GM23338 (cell line): ENCODE measurements at regions not wholly inside any gene's neighbourhood (a gene's known extent, or its start where the extent isn't known, plus 50 kb on each side); places are given as distances from the start of the nearest gene placed in this dataset.
A peak's percentile ranks its signal among the peaks of the same experiment; 100 is the strongest.

ENCODE experiments used
- ATAC-seq: fragments of 200-7000 bp; cut with Tn5 transposase; 3 replicates; pipeline ENCODE4 v1.9.1; 2020
- DNase-seq: peaks from one replicate; pipeline ENCODE4 v3.0.0-alpha.2; 2015; ENCODE audit warnings: low spot score
- H2AFZ ChIP-seq: fragments of 200-600 bp; sonication (generic); 2 replicates; pipeline ENCODE4 v1.8.0; 2016; ENCODE audit warnings: antibody characterized with exemption, mild to moderate bottlenecking, moderate library complexity
- H3F3A ChIP-seq: fragments of 200-600 bp; sonication (generic); replicated peaks from 2 replicates; pipeline ENCODE4 v1.8.0; 2017; ENCODE audit warnings: antibody characterized with exemption, mixed run types, low read depth
- H3K27ac ChIP-seq: fragments of 200-600 bp; sonication (generic); 2 replicates; pipeline ENCODE4 v1.6.1; 2016; ENCODE audit warnings: low read depth
- H3K27me3 ChIP-seq: fragments of 200-600 bp; sonication (generic); 2 replicates; pipeline ENCODE4 v1.8.0; 2016; ENCODE audit warnings: mild to moderate bottlenecking, mixed run types, moderate library complexity; ENCODE audit not compliant: insufficient read depth
- H3K36me3 ChIP-seq: fragments of 200-600 bp; sonication (generic); 2 replicates; pipeline ENCODE4 v1.8.0; 2016; ENCODE audit warnings: mild to moderate bottlenecking; ENCODE audit not compliant: insufficient read depth
- H3K4me1 ChIP-seq: fragments of 200-600 bp; sonication (generic); 2 replicates; pipeline ENCODE4 v1.8.0; 2016; ENCODE audit warnings: mild to moderate bottlenecking, moderate library complexity; ENCODE audit not compliant: insufficient read depth
- H3K4me2 ChIP-seq: fragments of 200-600 bp; sonication (generic); 2 replicates; pipeline ENCODE4 v1.7.1; 2017; ENCODE audit warnings: mixed run types
- H3K4me3 ChIP-seq: fragments of 200-600 bp; sonication (generic); 2 replicates; pipeline ENCODE4 v1.6.1; 2016; ENCODE audit warnings: mixed run types
- H3K79me2 ChIP-seq: fragments of 200-600 bp; sonication (generic); replicated peaks from 2 replicates; pipeline ENCODE4 v1.8.0; 2017; ENCODE audit warnings: mild to moderate bottlenecking; ENCODE audit not compliant: insufficient read depth
- H3K9me2 ChIP-seq: fragments of 200-600 bp; sonication (generic); 2 replicates; pipeline ENCODE4 v1.8.0; 2017; ENCODE audit not compliant: insufficient read depth
- H4K20me1 ChIP-seq: fragments of 200-600 bp; sonication (generic); replicated peaks from 2 replicates; pipeline ENCODE4 v1.8.0; 2017; ENCODE audit warnings: mild to moderate bottlenecking; ENCODE audit not compliant: insufficient read depth
- H3K27ac Mint-ChIP-seq: 2 replicates; pipeline ENCODE4 v1.8.0; 2020; ENCODE audit warnings: inconsistent platforms, mild to moderate bottlenecking, moderate library complexity, mixed read lengths
- H3K27me3 Mint-ChIP-seq: 3 replicates; pipeline ENCODE4 v1.8.0; 2022; ENCODE audit warnings: low read depth, mild to moderate bottlenecking, moderate library complexity, mixed read lengths, inconsistent platforms; ENCODE audit not compliant: insufficient read depth, poor library complexity
- H3K36me3 Mint-ChIP-seq: 3 replicates; pipeline ENCODE4 v1.8.0; 2021; ENCODE audit warnings: low read depth, mild to moderate bottlenecking, inconsistent platforms, moderate library complexity, mixed read lengths
- H3K4me1 Mint-ChIP-seq: 3 replicates; pipeline ENCODE4 v1.8.0; 2020; ENCODE audit warnings: mild to moderate bottlenecking, inconsistent platforms, mixed read lengths
- H3K4me3 Mint-ChIP-seq: 3 replicates; pipeline ENCODE4 v1.8.0; 2021; ENCODE audit warnings: moderate library complexity, mild to moderate bottlenecking, inconsistent platforms, mixed read lengths
- H3K9me3 Mint-ChIP-seq: 3 replicates; pipeline ENCODE4 v1.8.0; 2020; ENCODE audit warnings: moderate library complexity, mild to moderate bottlenecking, inconsistent platforms, mixed read lengths
- CREB1 ChIP-seq: fragments of 250-450 bp; sonication (Bioruptor Pico); IDR thresholded peaks from 2 replicates; pipeline ENCODE4 v1.5.0; 2020; ENCODE audit warnings: low read depth, mild to moderate bottlenecking, moderate library complexity
- ETS1 ChIP-seq: IDR thresholded peaks from 2 replicates; pipeline ENCODE4 v1.6.1; 2016; ENCODE audit warnings: antibody characterized with exemption
- EZH2 ChIP-seq: fragments of 200-600 bp; sonication (generic); IDR thresholded peaks from one replicate; pipeline ENCODE4 v1.8.0; 2017; ENCODE audit warnings: antibody characterized with exemption, mild to moderate bottlenecking, low read depth; ENCODE audit not compliant: unreplicated experiment
- EZH2phosphoT487 ChIP-seq: fragments of 200-600 bp; sonication (generic); IDR thresholded peaks from one replicate; pipeline ENCODE4 v1.8.1; 2018; ENCODE audit warnings: antibody characterized with exemption; ENCODE audit not compliant: unreplicated experiment
- JUNB ChIP-seq: IDR thresholded peaks from one replicate; pipeline ENCODE4 v1.6.1; 2016; ENCODE audit warnings: antibody characterized with exemption; ENCODE audit not compliant: unreplicated experiment
- NANOG ChIP-seq: IDR thresholded peaks from 2 replicates; pipeline ENCODE4 v1.6.1; 2016; ENCODE audit warnings: antibody characterized with exemption, borderline replicate concordance
- POLR2AphosphoS5 ChIP-seq: IDR thresholded peaks from 2 replicates; pipeline ENCODE4 v1.6.1; 2016; ENCODE audit warnings: antibody characterized with exemption, low read depth
- STAT1 ChIP-seq: IDR thresholded peaks from one replicate; pipeline ENCODE4 v1.6.1; 2016; ENCODE audit warnings: antibody characterized with exemption; ENCODE audit not compliant: unreplicated experiment
- ZNF114 ChIP-seq: fragments of 250-450 bp; sonication (Bioruptor Pico); IDR thresholded peaks from 2 replicates; pipeline ENCODE4 v1.5.0; 2020; ENCODE audit warnings: mild to moderate bottlenecking, moderate library complexity
- ZNF331 ChIP-seq: fragments of 250-450 bp; sonication (Bioruptor Pico); IDR thresholded peaks from 2 replicates; pipeline ENCODE4 v1.5.0; 2020; ENCODE audit warnings: low read depth, mild to moderate bottlenecking, moderate library complexity
- ZNF462 ChIP-seq: fragments of 250-450 bp; sonication (Bioruptor Pico); IDR thresholded peaks from 2 replicates; pipeline ENCODE4 v1.5.0; 2020; ENCODE audit warnings: mild to moderate bottlenecking, moderate library complexity
- TF ChIP-seq, protein P1 (sequence below): IDR thresholded peaks from one replicate; pipeline ENCODE4 v1.6.1; 2018; ENCODE audit warnings: antibody characterized with exemption; ENCODE audit not compliant: unreplicated experiment
- TF ChIP-seq, protein P2 (sequence below), 2 experiments: fragments of 200-600 bp in 1 of 2; sonication (generic) in 1 of 2; conservative IDR thresholded peaks; 2 replicates each; pipeline versions ENCODE4 v1.5.1 to v1.6.1; 2016 to 2017; ENCODE audit warnings: antibody characterized with exemption in 2 of 2, low read depth in 2 of 2, mild to moderate bottlenecking in 2 of 2, moderate library complexity in 1 of 2

GRCh38 chr5:23440703-23441102 lies 66.7 kb upstream of the PRDM9 start:
- TF ChIP-seq EZH2: no peak
- TF ChIP-seq, protein P1, sequence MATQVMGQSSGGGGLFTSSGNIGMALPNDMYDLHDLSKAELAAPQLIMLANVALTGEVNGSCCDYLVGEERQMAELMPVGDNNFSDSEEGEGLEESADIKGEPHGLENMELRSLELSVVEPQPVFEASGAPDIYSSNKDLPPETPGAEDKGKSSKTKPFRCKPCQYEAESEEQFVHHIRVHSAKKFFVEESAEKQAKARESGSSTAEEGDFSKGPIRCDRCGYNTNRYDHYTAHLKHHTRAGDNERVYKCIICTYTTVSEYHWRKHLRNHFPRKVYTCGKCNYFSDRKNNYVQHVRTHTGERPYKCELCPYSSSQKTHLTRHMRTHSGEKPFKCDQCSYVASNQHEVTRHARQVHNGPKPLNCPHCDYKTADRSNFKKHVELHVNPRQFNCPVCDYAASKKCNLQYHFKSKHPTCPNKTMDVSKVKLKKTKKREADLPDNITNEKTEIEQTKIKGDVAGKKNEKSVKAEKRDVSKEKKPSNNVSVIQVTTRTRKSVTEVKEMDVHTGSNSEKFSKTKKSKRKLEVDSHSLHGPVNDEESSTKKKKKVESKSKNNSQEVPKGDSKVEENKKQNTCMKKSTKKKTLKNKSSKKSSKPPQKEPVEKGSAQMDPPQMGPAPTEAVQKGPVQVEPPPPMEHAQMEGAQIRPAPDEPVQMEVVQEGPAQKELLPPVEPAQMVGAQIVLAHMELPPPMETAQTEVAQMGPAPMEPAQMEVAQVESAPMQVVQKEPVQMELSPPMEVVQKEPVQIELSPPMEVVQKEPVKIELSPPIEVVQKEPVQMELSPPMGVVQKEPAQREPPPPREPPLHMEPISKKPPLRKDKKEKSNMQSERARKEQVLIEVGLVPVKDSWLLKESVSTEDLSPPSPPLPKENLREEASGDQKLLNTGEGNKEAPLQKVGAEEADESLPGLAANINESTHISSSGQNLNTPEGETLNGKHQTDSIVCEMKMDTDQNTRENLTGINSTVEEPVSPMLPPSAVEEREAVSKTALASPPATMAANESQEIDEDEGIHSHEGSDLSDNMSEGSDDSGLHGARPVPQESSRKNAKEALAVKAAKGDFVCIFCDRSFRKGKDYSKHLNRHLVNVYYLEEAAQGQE: no peak
- TF ChIP-seq NANOG: no peak
- no peak for TF ChIP-seq STAT1
- no peak for TF ChIP-seq JUNB
- TF ChIP-seq ZNF331 (CRISPR knock-in tag): no peak
- no peak for TF ChIP-seq ZNF114 (CRISPR knock-in tag)
- no peak for TF ChIP-seq EZH2phosphoT487
- TF ChIP-seq ETS1: no peak
- TF ChIP-seq POLR2AphosphoS5: no peak
- no peak for TF ChIP-seq ZNF462 (CRISPR knock-in tag)
- TF ChIP-seq CREB1 (CRISPR knock-in tag): no peak
- TF ChIP-seq, protein P2, sequence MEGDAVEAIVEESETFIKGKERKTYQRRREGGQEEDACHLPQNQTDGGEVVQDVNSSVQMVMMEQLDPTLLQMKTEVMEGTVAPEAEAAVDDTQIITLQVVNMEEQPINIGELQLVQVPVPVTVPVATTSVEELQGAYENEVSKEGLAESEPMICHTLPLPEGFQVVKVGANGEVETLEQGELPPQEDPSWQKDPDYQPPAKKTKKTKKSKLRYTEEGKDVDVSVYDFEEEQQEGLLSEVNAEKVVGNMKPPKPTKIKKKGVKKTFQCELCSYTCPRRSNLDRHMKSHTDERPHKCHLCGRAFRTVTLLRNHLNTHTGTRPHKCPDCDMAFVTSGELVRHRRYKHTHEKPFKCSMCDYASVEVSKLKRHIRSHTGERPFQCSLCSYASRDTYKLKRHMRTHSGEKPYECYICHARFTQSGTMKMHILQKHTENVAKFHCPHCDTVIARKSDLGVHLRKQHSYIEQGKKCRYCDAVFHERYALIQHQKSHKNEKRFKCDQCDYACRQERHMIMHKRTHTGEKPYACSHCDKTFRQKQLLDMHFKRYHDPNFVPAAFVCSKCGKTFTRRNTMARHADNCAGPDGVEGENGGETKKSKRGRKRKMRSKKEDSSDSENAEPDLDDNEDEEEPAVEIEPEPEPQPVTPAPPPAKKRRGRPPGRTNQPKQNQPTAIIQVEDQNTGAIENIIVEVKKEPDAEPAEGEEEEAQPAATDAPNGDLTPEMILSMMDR (conservative IDR thresholded peaks at IDR 0.05; ENCODE audit: low read depth in 2 of 2): no peak
- Mint-ChIP-seq H3K27me3 (no peaks in the 10 kb centered on the region), H3K9me3 (no peaks in the 10 kb centered on the region), H3K36me3 (no peaks in the 10 kb centered on the region), H3K4me3 (no peak overlapping the region), H3K27ac (peak overlapping the region; percentile 18; the same call in 1 of the 2 replicates), H3K4me1 (no peaks in the 10 kb centered on the region)
- Histone ChIP-seq H3K27me3 (no peaks in the 10 kb centered on the region), H3K36me3 (no peaks in the 10 kb centered on the region), H3F3A (no peaks in the 10 kb centered on the region), H4K20me1 (no peaks in the 10 kb centered on the region), H3K27ac (no peak overlapping the region), H3K9me2 (0 out of 2 replicates have a peak, but pooled peaks cover 3% of the 10 kb centered on the region), H3K4me2 (no peak overlapping the region), H3K4me1 (no peaks in the 10 kb centered on the region), H2AFZ (no peak overlapping the region; the same call in 1 of the 2 replicates), H3K79me2 (no peaks in the 10 kb centered on the region), H3K4me3 (no peak overlapping the region)
- ATAC-seq (no peak), DNase-seq (no peak)
